ENCODE measurements at regions not wholly inside any gene's neighbourhood (a gene's known extent, or its start where the extent isn't known, plus 50 kb on each side); places are given as distances from the start of the nearest gene placed in this dataset.

- ATAC-seq, result no peak
- TF ChIP-seq TCF4 (CRISPR knock-in tag; IDR thresholded peaks at IDR 0.05; ENCODE audit: borderline replicate concordance), result no peak
Observed at GRCh38 chr11:116656011-116656410, 116.8 kb downstream of the BUD13 start.

- ATAC-seq, result no peak
- TF ChIP-seq TSHZ2 (CRISPR knock-in tag; IDR thresholded peaks at IDR 0.05) (no peak), OSR1 (CRISPR knock-in tag; IDR thresholded peaks at IDR 0.05) (no peak), POU6F1 (CRISPR knock-in tag; IDR thresholded peaks at IDR 0.05; ENCODE audit: borderline replicate concordance, low read depth) (no peak), CSRNP3 (CRISPR knock-in tag; IDR thresholded peaks at IDR 0.05) (no peak), TCF4 (CRISPR knock-in tag; IDR thresholded peaks at IDR 0.05; ENCODE audit: borderline replicate concordance) (no peak), CSDC2 (CRISPR knock-in tag; IDR thresholded peaks at IDR 0.05) (no peak), ZNF70 (CRISPR knock-in tag; IDR thresholded peaks at IDR 0.05) (no peak), PPARA (CRISPR knock-in tag; IDR thresholded peaks at IDR 0.05; ENCODE audit: borderline replicate concordance) (no peak), CREB5 (CRISPR knock-in tag; IDR thresholded peaks at IDR 0.05; ENCODE audit: low read depth) (no peak)
Observed at GRCh38 chr11:116654526-116654925, 118.3 kb downstream of the BUD13 start.

GRCh38 chr11:116653206-116653605, 119.6 kb downstream of the BUD13 start:
- ATAC-seq, result no peak
- no peak for TF ChIP-seq CSRNP3 (CRISPR knock-in tag; IDR thresholded peaks at IDR 0.05)
- TF ChIP-seq PATZ1 (CRISPR knock-in tag; IDR thresholded peaks at IDR 0.05; ENCODE audit: borderline replicate concordance), result no peak
- no peak for TF ChIP-seq ZNF565 (CRISPR knock-in tag; conservative IDR thresholded peaks at IDR 0.05; ENCODE audit: low read depth)
- TF ChIP-seq ZNF8 (CRISPR knock-in tag; IDR thresholded peaks at IDR 0.05), result no peak
- TF ChIP-seq POU6F1 (CRISPR knock-in tag; IDR thresholded peaks at IDR 0.05; ENCODE audit: borderline replicate concordance, low read depth), result no peak
- no peak for TF ChIP-seq RARB (CRISPR knock-in tag; IDR thresholded peaks at IDR 0.05)
- no peak for TF ChIP-seq CSDC2 (CRISPR knock-in tag; IDR thresholded peaks at IDR 0.05)
- TF ChIP-seq ISL1 (CRISPR knock-in tag; IDR thresholded peaks at IDR 0.05), result no peak
- TF ChIP-seq CREB5 (CRISPR knock-in tag; IDR thresholded peaks at IDR 0.05; ENCODE audit: low read depth), result no peak
- TF ChIP-seq ESRRG (CRISPR knock-in tag; IDR thresholded peaks at IDR 0.05), result no peak
- TF ChIP-seq ZNF70 (CRISPR knock-in tag; IDR thresholded peaks at IDR 0.05), result no peak
